GM23338 (cell line): ENCODE measurements at regions not wholly inside any gene's neighbourhood (a gene's known extent, or its start where the extent isn't known, plus 50 kb on each side); places are given as distances from the start of the nearest gene placed in this dataset.

ENCODE experiments used
- ATAC-seq: fragments of 200-7000 bp; cut with Tn5 transposase; 3 replicates; pipeline ENCODE4 v1.9.1; 2020
- DNase-seq: peaks from one replicate; pipeline ENCODE4 v3.0.0-alpha.2; 2015; ENCODE audit warnings: low spot score
- H2AFZ ChIP-seq: fragments of 200-600 bp; sonication (generic); 2 replicates; pipeline ENCODE4 v1.8.0; 2016; ENCODE audit warnings: antibody characterized with exemption, mild to moderate bottlenecking, moderate library complexity
- H3F3A ChIP-seq: fragments of 200-600 bp; sonication (generic); replicated peaks from 2 replicates; pipeline ENCODE4 v1.8.0; 2017; ENCODE audit warnings: antibody characterized with exemption, mixed run types, low read depth
- H3K27ac ChIP-seq: fragments of 200-600 bp; sonication (generic); 2 replicates; pipeline ENCODE4 v1.6.1; 2016; ENCODE audit warnings: low read depth
- H3K27me3 ChIP-seq: fragments of 200-600 bp; sonication (generic); 2 replicates; pipeline ENCODE4 v1.8.0; 2016; ENCODE audit warnings: mild to moderate bottlenecking, mixed run types, moderate library complexity; ENCODE audit not compliant: insufficient read depth
- H3K36me3 ChIP-seq: fragments of 200-600 bp; sonication (generic); 2 replicates; pipeline ENCODE4 v1.8.0; 2016; ENCODE audit warnings: mild to moderate bottlenecking; ENCODE audit not compliant: insufficient read depth
- H3K4me1 ChIP-seq: fragments of 200-600 bp; sonication (generic); 2 replicates; pipeline ENCODE4 v1.8.0; 2016; ENCODE audit warnings: mild to moderate bottlenecking, moderate library complexity; ENCODE audit not compliant: insufficient read depth
- H3K4me2 ChIP-seq: fragments of 200-600 bp; sonication (generic); 2 replicates; pipeline ENCODE4 v1.7.1; 2017; ENCODE audit warnings: mixed run types
- H3K4me3 ChIP-seq: fragments of 200-600 bp; sonication (generic); 2 replicates; pipeline ENCODE4 v1.6.1; 2016; ENCODE audit warnings: mixed run types
- H3K79me2 ChIP-seq: fragments of 200-600 bp; sonication (generic); replicated peaks from 2 replicates; pipeline ENCODE4 v1.8.0; 2017; ENCODE audit warnings: mild to moderate bottlenecking; ENCODE audit not compliant: insufficient read depth
- H3K9me2 ChIP-seq: fragments of 200-600 bp; sonication (generic); 2 replicates; pipeline ENCODE4 v1.8.0; 2017; ENCODE audit not compliant: insufficient read depth
- H4K20me1 ChIP-seq: fragments of 200-600 bp; sonication (generic); replicated peaks from 2 replicates; pipeline ENCODE4 v1.8.0; 2017; ENCODE audit warnings: mild to moderate bottlenecking; ENCODE audit not compliant: insufficient read depth
- H3K27ac Mint-ChIP-seq: 2 replicates; pipeline ENCODE4 v1.8.0; 2020; ENCODE audit warnings: inconsistent platforms, mild to moderate bottlenecking, moderate library complexity, mixed read lengths
- H3K27me3 Mint-ChIP-seq: 3 replicates; pipeline ENCODE4 v1.8.0; 2022; ENCODE audit warnings: low read depth, mild to moderate bottlenecking, moderate library complexity, mixed read lengths, inconsistent platforms; ENCODE audit not compliant: insufficient read depth, poor library complexity
- H3K36me3 Mint-ChIP-seq: 3 replicates; pipeline ENCODE4 v1.8.0; 2021; ENCODE audit warnings: low read depth, mild to moderate bottlenecking, inconsistent platforms, moderate library complexity, mixed read lengths
- H3K4me1 Mint-ChIP-seq: 3 replicates; pipeline ENCODE4 v1.8.0; 2020; ENCODE audit warnings: mild to moderate bottlenecking, inconsistent platforms, mixed read lengths
- H3K4me3 Mint-ChIP-seq: 3 replicates; pipeline ENCODE4 v1.8.0; 2021; ENCODE audit warnings: moderate library complexity, mild to moderate bottlenecking, inconsistent platforms, mixed read lengths
- H3K9me3 Mint-ChIP-seq: 3 replicates; pipeline ENCODE4 v1.8.0; 2020; ENCODE audit warnings: moderate library complexity, mild to moderate bottlenecking, inconsistent platforms, mixed read lengths
- CREB1 ChIP-seq: fragments of 250-450 bp; sonication (Bioruptor Pico); IDR thresholded peaks from 2 replicates; pipeline ENCODE4 v1.5.0; 2020; ENCODE audit warnings: low read depth, mild to moderate bottlenecking, moderate library complexity
- ETS1 ChIP-seq: IDR thresholded peaks from 2 replicates; pipeline ENCODE4 v1.6.1; 2016; ENCODE audit warnings: antibody characterized with exemption
- EZH2 ChIP-seq: fragments of 200-600 bp; sonication (generic); IDR thresholded peaks from one replicate; pipeline ENCODE4 v1.8.0; 2017; ENCODE audit warnings: antibody characterized with exemption, mild to moderate bottlenecking, low read depth; ENCODE audit not compliant: unreplicated experiment
- EZH2phosphoT487 ChIP-seq: fragments of 200-600 bp; sonication (generic); IDR thresholded peaks from one replicate; pipeline ENCODE4 v1.8.1; 2018; ENCODE audit warnings: antibody characterized with exemption; ENCODE audit not compliant: unreplicated experiment
- JUNB ChIP-seq: IDR thresholded peaks from one replicate; pipeline ENCODE4 v1.6.1; 2016; ENCODE audit warnings: antibody characterized with exemption; ENCODE audit not compliant: unreplicated experiment
- NANOG ChIP-seq: IDR thresholded peaks from 2 replicates; pipeline ENCODE4 v1.6.1; 2016; ENCODE audit warnings: antibody characterized with exemption, borderline replicate concordance
- POLR2AphosphoS5 ChIP-seq: IDR thresholded peaks from 2 replicates; pipeline ENCODE4 v1.6.1; 2016; ENCODE audit warnings: antibody characterized with exemption, low read depth
- STAT1 ChIP-seq: IDR thresholded peaks from one replicate; pipeline ENCODE4 v1.6.1; 2016; ENCODE audit warnings: antibody characterized with exemption; ENCODE audit not compliant: unreplicated experiment
- ZNF114 ChIP-seq: fragments of 250-450 bp; sonication (Bioruptor Pico); IDR thresholded peaks from 2 replicates; pipeline ENCODE4 v1.5.0; 2020; ENCODE audit warnings: mild to moderate bottlenecking, moderate library complexity
- ZNF331 ChIP-seq: fragments of 250-450 bp; sonication (Bioruptor Pico); IDR thresholded peaks from 2 replicates; pipeline ENCODE4 v1.5.0; 2020; ENCODE audit warnings: low read depth, mild to moderate bottlenecking, moderate library complexity
- TF ChIP-seq, protein P1 (sequence below): IDR thresholded peaks from one replicate; pipeline ENCODE4 v1.6.1; 2018; ENCODE audit warnings: antibody characterized with exemption; ENCODE audit not compliant: unreplicated experiment
- TF ChIP-seq, protein P2 (sequence below), 2 experiments: fragments of 200-600 bp in 1 of 2; sonication (generic) in 1 of 2; conservative IDR thresholded peaks; 2 replicates each; pipeline versions ENCODE4 v1.5.1 to v1.6.1; 2016 to 2017; ENCODE audit warnings: antibody characterized with exemption in 2 of 2, low read depth in 2 of 2, mild to moderate bottlenecking in 2 of 2, moderate library complexity in 1 of 2

DNA sequence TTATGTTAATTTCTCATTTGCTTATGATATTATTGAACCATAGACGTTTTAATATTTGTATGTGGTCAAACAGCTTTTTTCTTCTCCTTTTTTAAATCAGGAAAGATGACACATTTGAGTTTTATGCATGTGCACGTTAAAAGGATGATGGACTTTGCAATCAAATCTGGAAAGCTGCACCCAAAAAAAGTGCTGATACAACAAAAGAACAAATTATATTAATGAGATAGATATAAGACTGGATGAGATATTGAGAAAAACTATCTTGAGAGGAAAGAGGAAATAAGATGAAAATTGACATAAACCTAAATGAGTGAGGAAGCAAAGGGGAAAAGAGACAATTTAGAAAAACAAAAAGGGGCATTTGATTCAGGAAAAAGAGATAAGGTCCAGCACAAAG is 96.4 kb upstream of the CBLN2 start:
- H3K27me3 ChIP-seq, result no peaks in the 10 kb centered on the region
- Mint-ChIP-seq H3K27me3 (peaks cover 1% of the 10 kb centered on the region), H3K4me3 (no peak overlapping the region), H3K9me3 (peaks cover 69% of the 10 kb centered on the region), H3K36me3 (peaks cover 3% of the 10 kb centered on the region; the same call in 2 of the 3 replicates), H3K4me1 (no peaks in the 10 kb centered on the region; the same call in 2 of the 3 replicates), H3K27ac (no peak overlapping the region)
- no peaks in the 10 kb centered on the region for H3F3A ChIP-seq
- H3K4me3 ChIP-seq, result no peak overlapping the region
- no peak overlapping the region for H3K27ac ChIP-seq
- DNase-seq (no peak), ATAC-seq (no peak)
- H3K36me3 ChIP-seq, result no peaks in the 10 kb centered on the region
- no peaks in the 10 kb centered on the region for H4K20me1 ChIP-seq
- no peak for TF ChIP-seq EZH2phosphoT487
- no peaks in the 10 kb centered on the region for H3K79me2 ChIP-seq
- no peak overlapping the region for H2AFZ ChIP-seq
- H3K9me2 ChIP-seq, result no peaks in the 10 kb centered on the region
- H3K4me1 ChIP-seq, result no peaks in the 10 kb centered on the region
- H3K4me2 ChIP-seq, result no peak overlapping the region

GRCh38 chr18:72638376-72638775 is 94.2 kb upstream of the CBLN2 start:
- Histone ChIP-seq H3K27me3 (no peaks in the 10 kb centered on the region), H3K36me3 (no peaks in the 10 kb centered on the region), H3K4me2 (no peak overlapping the region), H3F3A (no peaks in the 10 kb centered on the region), H3K79me2 (no peaks in the 10 kb centered on the region), H2AFZ (no peak overlapping the region), H3K9me2 (no peaks in the 10 kb centered on the region), H3K4me3 (no peak overlapping the region), H3K27ac (no peak overlapping the region), H3K4me1 (no peaks in the 10 kb centered on the region), H4K20me1 (no peaks in the 10 kb centered on the region)
- no peak overlapping the region for H3K27ac Mint-ChIP-seq
- peaks cover 1% of the 10 kb centered on the region for H3K27me3 Mint-ChIP-seq
- ATAC-seq, result no peak
- no peak overlapping the region for H3K4me3 Mint-ChIP-seq
- H3K36me3 Mint-ChIP-seq, result peaks cover 3% of the 10 kb centered on the region; the same call in 1 of the 3 replicates
- no peak for DNase-seq
- no peaks in the 10 kb centered on the region; the same call in 2 of the 3 replicates for H3K4me1 Mint-ChIP-seq
- H3K9me3 Mint-ChIP-seq, result peaks cover 56% of the 10 kb centered on the region
- no peak for TF ChIP-seq EZH2
- no peak for TF ChIP-seq CREB1 (CRISPR knock-in tag)
- TF ChIP-seq EZH2phosphoT487, result no peak
- TF ChIP-seq ZNF331, result no peak
- TF ChIP-seq, protein P1, sequence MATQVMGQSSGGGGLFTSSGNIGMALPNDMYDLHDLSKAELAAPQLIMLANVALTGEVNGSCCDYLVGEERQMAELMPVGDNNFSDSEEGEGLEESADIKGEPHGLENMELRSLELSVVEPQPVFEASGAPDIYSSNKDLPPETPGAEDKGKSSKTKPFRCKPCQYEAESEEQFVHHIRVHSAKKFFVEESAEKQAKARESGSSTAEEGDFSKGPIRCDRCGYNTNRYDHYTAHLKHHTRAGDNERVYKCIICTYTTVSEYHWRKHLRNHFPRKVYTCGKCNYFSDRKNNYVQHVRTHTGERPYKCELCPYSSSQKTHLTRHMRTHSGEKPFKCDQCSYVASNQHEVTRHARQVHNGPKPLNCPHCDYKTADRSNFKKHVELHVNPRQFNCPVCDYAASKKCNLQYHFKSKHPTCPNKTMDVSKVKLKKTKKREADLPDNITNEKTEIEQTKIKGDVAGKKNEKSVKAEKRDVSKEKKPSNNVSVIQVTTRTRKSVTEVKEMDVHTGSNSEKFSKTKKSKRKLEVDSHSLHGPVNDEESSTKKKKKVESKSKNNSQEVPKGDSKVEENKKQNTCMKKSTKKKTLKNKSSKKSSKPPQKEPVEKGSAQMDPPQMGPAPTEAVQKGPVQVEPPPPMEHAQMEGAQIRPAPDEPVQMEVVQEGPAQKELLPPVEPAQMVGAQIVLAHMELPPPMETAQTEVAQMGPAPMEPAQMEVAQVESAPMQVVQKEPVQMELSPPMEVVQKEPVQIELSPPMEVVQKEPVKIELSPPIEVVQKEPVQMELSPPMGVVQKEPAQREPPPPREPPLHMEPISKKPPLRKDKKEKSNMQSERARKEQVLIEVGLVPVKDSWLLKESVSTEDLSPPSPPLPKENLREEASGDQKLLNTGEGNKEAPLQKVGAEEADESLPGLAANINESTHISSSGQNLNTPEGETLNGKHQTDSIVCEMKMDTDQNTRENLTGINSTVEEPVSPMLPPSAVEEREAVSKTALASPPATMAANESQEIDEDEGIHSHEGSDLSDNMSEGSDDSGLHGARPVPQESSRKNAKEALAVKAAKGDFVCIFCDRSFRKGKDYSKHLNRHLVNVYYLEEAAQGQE, result no peak
- TF ChIP-seq POLR2AphosphoS5, result no peak
- TF ChIP-seq, protein P2, sequence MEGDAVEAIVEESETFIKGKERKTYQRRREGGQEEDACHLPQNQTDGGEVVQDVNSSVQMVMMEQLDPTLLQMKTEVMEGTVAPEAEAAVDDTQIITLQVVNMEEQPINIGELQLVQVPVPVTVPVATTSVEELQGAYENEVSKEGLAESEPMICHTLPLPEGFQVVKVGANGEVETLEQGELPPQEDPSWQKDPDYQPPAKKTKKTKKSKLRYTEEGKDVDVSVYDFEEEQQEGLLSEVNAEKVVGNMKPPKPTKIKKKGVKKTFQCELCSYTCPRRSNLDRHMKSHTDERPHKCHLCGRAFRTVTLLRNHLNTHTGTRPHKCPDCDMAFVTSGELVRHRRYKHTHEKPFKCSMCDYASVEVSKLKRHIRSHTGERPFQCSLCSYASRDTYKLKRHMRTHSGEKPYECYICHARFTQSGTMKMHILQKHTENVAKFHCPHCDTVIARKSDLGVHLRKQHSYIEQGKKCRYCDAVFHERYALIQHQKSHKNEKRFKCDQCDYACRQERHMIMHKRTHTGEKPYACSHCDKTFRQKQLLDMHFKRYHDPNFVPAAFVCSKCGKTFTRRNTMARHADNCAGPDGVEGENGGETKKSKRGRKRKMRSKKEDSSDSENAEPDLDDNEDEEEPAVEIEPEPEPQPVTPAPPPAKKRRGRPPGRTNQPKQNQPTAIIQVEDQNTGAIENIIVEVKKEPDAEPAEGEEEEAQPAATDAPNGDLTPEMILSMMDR (conservative IDR thresholded peaks at IDR 0.05; ENCODE audit: low read depth in 2 of 2), result no peak
- TF ChIP-seq NANOG, result no peak
- TF ChIP-seq JUNB, result no peak
- no peak for TF ChIP-seq ZNF114 (CRISPR knock-in tag)
- no peak for TF ChIP-seq ETS1
- no peak for TF ChIP-seq STAT1
